Mesendoderm (in vitro differentiated cells): ENCODE measurements at regions not wholly inside any gene's neighbourhood (a gene's known extent, or its start where the extent isn't known, plus 50 kb on each side); places are given as distances from the start of the nearest gene placed in this dataset.

ENCODE experiments used
- DNase-seq: peaks from one replicate; pipeline ENCODE4 v3.0.0; 2013
- H2AK5ac ChIP-seq: 2 replicates; pipeline ENCODE4 v1.6.1; 2013; ENCODE audit warnings: low read length, inconsistent platforms
- H2BK120ac ChIP-seq: 2 replicates; pipeline ENCODE4 v1.6.1; 2013; ENCODE audit warnings: low read depth, mild to moderate bottlenecking, low read length, moderate library complexity, mixed read lengths
- H2BK15ac ChIP-seq: replicated peaks from 2 replicates; pipeline ENCODE4 v1.6.1; 2013; ENCODE audit warnings: low read depth, mild to moderate bottlenecking, moderate library complexity
- H2BK5ac ChIP-seq: 2 replicates; pipeline ENCODE4 v1.6.1; 2013; ENCODE audit warnings: low read length, inconsistent platforms
- H3K18ac ChIP-seq: 2 replicates; pipeline ENCODE4 v1.6.1; 2013; ENCODE audit warnings: mild to moderate bottlenecking, low read length, mixed read lengths
- H3K23ac ChIP-seq: one replicate; pipeline ENCODE4 v1.6.1; 2013; ENCODE audit warnings: low read length
- H3K27ac ChIP-seq: 2 replicates; pipeline ENCODE4 v1.5.1; 2013; ENCODE audit warnings: low read depth, mild to moderate bottlenecking, inconsistent platforms, low read length, moderate library complexity
- H3K27me3 ChIP-seq: 2 replicates; pipeline ENCODE4 v1.6.1; 2013; ENCODE audit warnings: low read length, control low read depth, mild to moderate bottlenecking, inconsistent platforms; ENCODE audit not compliant: insufficient read depth, poor library complexity
- H3K36me3 ChIP-seq: 2 replicates; pipeline ENCODE4 v1.6.1; 2013; ENCODE audit warnings: low read length, inconsistent platforms; ENCODE audit not compliant: control insufficient read depth, insufficient read depth
- H3K4ac ChIP-seq: one replicate; pipeline ENCODE4 v1.6.1; 2013; ENCODE audit warnings: low read depth, mild to moderate bottlenecking, low read length, moderate library complexity
- H3K4me1 ChIP-seq: 2 replicates; pipeline ENCODE4 v1.6.1; 2013; ENCODE audit warnings: low read depth, low read length, inconsistent platforms; ENCODE audit not compliant: control insufficient read depth
- H3K4me2 ChIP-seq: 2 replicates; pipeline ENCODE4 v1.6.1; 2013; ENCODE audit warnings: low read length
- H3K4me3 ChIP-seq: 2 replicates; pipeline ENCODE4 v1.5.1; 2013; ENCODE audit warnings: mild to moderate bottlenecking, low read length
- H3K56ac ChIP-seq: one replicate; pipeline ENCODE4 v1.6.1; 2013; ENCODE audit warnings: low read length
- H3K79me1 ChIP-seq: 2 replicates; pipeline ENCODE4 v1.6.1; 2013; ENCODE audit warnings: low read length, inconsistent platforms
- H3K79me2 ChIP-seq: 2 replicates; pipeline ENCODE4 v1.6.1; 2013; ENCODE audit warnings: mild to moderate bottlenecking, low read length; ENCODE audit not compliant: control insufficient read depth, insufficient read depth
- H3K9ac ChIP-seq: 2 replicates; pipeline ENCODE4 v1.6.1; 2013; ENCODE audit warnings: low read length, inconsistent platforms
- H4K5ac ChIP-seq: one replicate; pipeline ENCODE4 v1.6.1; 2013; ENCODE audit warnings: low read length
- H4K8ac ChIP-seq: one replicate; pipeline ENCODE4 v1.6.1; 2013; ENCODE audit warnings: low read depth, mild to moderate bottlenecking, control low read depth, low read length, moderate library complexity
- WGBS: extraction: QIAGEN DNeasy Blood & Tissue Kit; methylation state at CpG from one replicate; pipeline ENCODE4 v1.1.7; 2013; ENCODE audit warnings: low lambda C conversion rate, missing lambda C conversion rate; ENCODE audit not compliant: insufficient coverage; ENCODE audit errors: extremely low coverage; 5-methylcytosine and 5-hydroxymethylcytosine counted together

- Histone ChIP-seq H3K27ac (no peak overlapping the region), H3K56ac (no peak overlapping the region), H3K9ac (no peak overlapping the region), H3K4me1 (no peaks in the 10 kb centered on the region), H3K79me2 (no peaks in the 10 kb centered on the region), H3K27me3 (no peaks in the 10 kb centered on the region), H3K4me3 (no peak overlapping the region), H4K5ac (no peak overlapping the region), H2AK5ac (no peak overlapping the region), H3K36me3 (no peaks in the 10 kb centered on the region), H2BK15ac (no peak overlapping the region), H3K4ac (no peak overlapping the region), H2BK5ac (no peak overlapping the region), H2BK120ac (no peak overlapping the region), H4K8ac (no peak overlapping the region), H3K79me1 (no peaks in the 10 kb centered on the region), H3K18ac (no peak overlapping the region), H3K23ac (no peak overlapping the region), H3K4me2 (no peak overlapping the region)
- DNase-seq: no peak
- no CpG with 5 or more reads among the region's 5 CpGs for WGBS
Observed at GRCh38 chr14:58713677-58714076, 75.9 kb downstream of the DACT1 start.

- no peak overlapping the region for H3K56ac ChIP-seq
- H2BK5ac ChIP-seq: no peak overlapping the region
- H3K4me1 ChIP-seq: no peaks in the 10 kb centered on the region
- H2AK5ac ChIP-seq: no peak overlapping the region
- no peak overlapping the region for H2BK15ac ChIP-seq
- no peak overlapping the region for H4K5ac ChIP-seq
- no peak overlapping the region for H3K4ac ChIP-seq
- H3K4me2 ChIP-seq: no peak overlapping the region
- H3K18ac ChIP-seq: no peak overlapping the region
- H3K4me3 ChIP-seq: no peak overlapping the region
- H3K27ac ChIP-seq: no peak overlapping the region
- no peaks in the 10 kb centered on the region for H3K79me1 ChIP-seq
- H3K36me3 ChIP-seq: no peaks in the 10 kb centered on the region
- H3K9ac ChIP-seq: no peak overlapping the region
- 100% methylated on average over 1 of the region's 6 CpGs for WGBS
- no peaks in the 10 kb centered on the region for H3K27me3 ChIP-seq
- no peak overlapping the region for H3K23ac ChIP-seq
- no peaks in the 10 kb centered on the region for H3K79me2 ChIP-seq
- no peak overlapping the region for H4K8ac ChIP-seq
- DNase-seq: no peak
- no peak overlapping the region for H2BK120ac ChIP-seq
Observed at GRCh38 chr14:58716706-58717105, 78.9 kb downstream of the DACT1 start.

- H3K9ac ChIP-seq: no peak overlapping the region
- no peak overlapping the region for H2BK120ac ChIP-seq
- no peaks in the 10 kb centered on the region for H3K27me3 ChIP-seq
- H4K5ac ChIP-seq: no peak overlapping the region
- no peak overlapping the region for H3K18ac ChIP-seq
- H3K79me1 ChIP-seq: no peaks in the 10 kb centered on the region
- no peaks in the 10 kb centered on the region for H3K36me3 ChIP-seq
- H2BK15ac ChIP-seq: no peak overlapping the region
- H2BK5ac ChIP-seq: no peak overlapping the region
- no peak overlapping the region for H3K4me3 ChIP-seq
- no peak overlapping the region for H3K27ac ChIP-seq
- no peak overlapping the region for H3K56ac ChIP-seq
- no peaks in the 10 kb centered on the region for H3K79me2 ChIP-seq
- no peak overlapping the region for H2AK5ac ChIP-seq
- H3K4ac ChIP-seq: no peak overlapping the region
- H3K4me1 ChIP-seq: no peaks in the 10 kb centered on the region
- no peak overlapping the region for H3K23ac ChIP-seq
- no peak for DNase-seq
- no peak overlapping the region for H3K4me2 ChIP-seq
- no peak overlapping the region for H4K8ac ChIP-seq
Observed at GRCh38 chr14:58717211-58717610, 79.4 kb downstream of the DACT1 start.

GRCh38 chr14:58717813-58718212 lies 80.1 kb downstream of the DACT1 start:
- no peaks in the 10 kb centered on the region for H3K36me3 ChIP-seq
- no peak overlapping the region for H2BK5ac ChIP-seq
- H3K56ac ChIP-seq: no peak overlapping the region
- H3K79me1 ChIP-seq: no peaks in the 10 kb centered on the region
- no peak overlapping the region for H2BK120ac ChIP-seq
- no peaks in the 10 kb centered on the region for H3K27me3 ChIP-seq
- DNase-seq: no peak
- H3K27ac ChIP-seq: no peak overlapping the region
- no peak overlapping the region for H2BK15ac ChIP-seq
- no CpG with 5 or more reads among the region's 2 CpGs for WGBS
- H2AK5ac ChIP-seq: no peak overlapping the region
- H3K4me1 ChIP-seq: no peaks in the 10 kb centered on the region
- H4K8ac ChIP-seq: no peak overlapping the region
- no peak overlapping the region for H3K4ac ChIP-seq
- no peak overlapping the region for H3K18ac ChIP-seq
- no peak overlapping the region for H4K5ac ChIP-seq
- H3K4me2 ChIP-seq: no peak overlapping the region
- H3K79me2 ChIP-seq: no peaks in the 10 kb centered on the region
- no peak overlapping the region for H3K23ac ChIP-seq
- H3K9ac ChIP-seq: no peak overlapping the region
- H3K4me3 ChIP-seq: no peak overlapping the region

- no peak overlapping the region for H2AK5ac ChIP-seq
- DNase-seq: no peak
- H3K27me3 ChIP-seq: no peaks in the 10 kb centered on the region
- H3K4me3 ChIP-seq: no peak overlapping the region
- no peak overlapping the region for H3K4ac ChIP-seq
- H3K23ac ChIP-seq: no peak overlapping the region
- no peaks in the 10 kb centered on the region for H3K4me1 ChIP-seq
- H3K27ac ChIP-seq: no peak overlapping the region
- no peak overlapping the region for H2BK5ac ChIP-seq
- no peak overlapping the region for H3K56ac ChIP-seq
- no peak overlapping the region for H3K9ac ChIP-seq
- no peaks in the 10 kb centered on the region for H3K79me2 ChIP-seq
- H4K8ac ChIP-seq: no peak overlapping the region
- H3K4me2 ChIP-seq: no peak overlapping the region
- no CpG with 5 or more reads among the region's 5 CpGs for WGBS
- H2BK15ac ChIP-seq: no peak overlapping the region
- no peak overlapping the region for H4K5ac ChIP-seq
- no peaks in the 10 kb centered on the region for H3K36me3 ChIP-seq
- no peak overlapping the region for H3K18ac ChIP-seq
- H3K79me1 ChIP-seq: no peaks in the 10 kb centered on the region
- no peak overlapping the region for H2BK120ac ChIP-seq
Observed at GRCh38 chr14:58718226-58719205, 80.8 kb downstream of the DACT1 start.

- Histone ChIP-seq H3K4me1 (no peaks in the 10 kb centered on the region), H2BK5ac (no peak overlapping the region), H3K9ac (no peak overlapping the region)
Observed at GRCh38 chr14:58721723-58722122, 84.0 kb downstream of the DACT1 start.

More at GRCh38 chr14:58721723-58722122, 84.0 kb downstream of the DACT1 start:
- Histone ChIP-seq H4K8ac (no peak overlapping the region), H4K5ac (no peak overlapping the region), H2AK5ac (no peak overlapping the region), H3K79me1 (no peaks in the 10 kb centered on the region), H3K27me3 (no peaks in the 10 kb centered on the region), H3K56ac (no peak overlapping the region), H3K4me2 (no peak overlapping the region), H2BK15ac (no peak overlapping the region), H3K23ac (no peak overlapping the region), H3K18ac (no peak overlapping the region), H3K27ac (no peak overlapping the region), H2BK120ac (no peak overlapping the region), H3K79me2 (no peaks in the 10 kb centered on the region), H3K4me3 (no peak overlapping the region), H3K36me3 (no peaks in the 10 kb centered on the region), H3K4ac (no peak overlapping the region)
- DNase-seq: no peak
- no CpG with 5 or more reads among the region's 3 CpGs for WGBS
